ENCODE measurements at regions not wholly inside any gene's neighbourhood (a gene's known extent, or its start where the extent isn't known, plus 50 kb on each side); places are given as distances from the start of the nearest gene placed in this dataset.

GRCh38 chr13:91032104-91032503, 315.4 kb upstream of the MIR17HG start:
- no peak for TF ChIP-seq EZH2 (IDR thresholded peaks at IDR 0.05)
- TF ChIP-seq POLR2AphosphoS5 (IDR thresholded peaks at IDR 0.05; ENCODE audit: borderline replicate concordance, low read depth, low read length) = no peak
